Right lobe of liver (tissue), 6 donors: ENCODE measurements at regions not wholly inside any gene's neighbourhood (a gene's known extent, or its start where the extent isn't known, plus 50 kb on each side); places are given as distances from the start of the nearest gene placed in this dataset.

ENCODE experiments used
- ATAC-seq, 4 donors: fragments of 200-7000 bp; cut with Tn5 transposase; one replicate each; pipeline ENCODE4 v1.9.1; 2020; ENCODE audit warnings: mild to moderate bottlenecking in 4 of 4, moderate library complexity in 4 of 4
- DNase-seq, 3 donors: peaks; one replicate each; pipeline ENCODE4 v3.0.0-alpha.2; 2020
- H3K27ac ChIP-seq, 3 donors: fragments of 200-600 bp; one replicate each; pipeline ENCODE4 v1.8.0; 2022
- H3K27me3 ChIP-seq, 2 donors: fragments of 200-600 bp; one replicate each; pipeline ENCODE4 v1.8.0; 2022
- H3K36me3 ChIP-seq, 4 donors: fragments of 200-600 bp; sonication (generic) in 1 of 4; one replicate each; pipeline versions ENCODE4 v1.5.1 to v1.8.0; 2017 to 2022; ENCODE audit warnings: control low read depth in 1 of 4
- H3K4me1 ChIP-seq, 4 donors: fragments of 200-600 bp; sonication (generic) in 1 of 4; one replicate each; pipeline versions ENCODE4 v1.5.1 to v1.8.0; 2017 to 2022; ENCODE audit warnings: control low read depth in 1 of 4
- H3K4me3 ChIP-seq, 3 donors: fragments of 200-600 bp; one replicate each; pipeline ENCODE4 v1.8.0; 2022
- H3K9me3 ChIP-seq, 4 donors: fragments of 200-600 bp; sonication (generic) in 1 of 4; one replicate each; pipeline versions ENCODE4 v1.5.1 to v1.8.0; 2017 to 2022; ENCODE audit warnings: control low read depth in 1 of 4
- CTCF ChIP-seq, 4 donors: fragments of 200-600 bp in 3 of 4; fragments of 450-650 bp in 1 of 4; IDR thresholded peaks; one replicate each; pipeline versions ENCODE4 v1.5.1 to v1.8.0; 2016 to 2022; ENCODE audit warnings: antibody characterized with exemption in 4 of 4, mild to moderate bottlenecking in 2 of 4
- POLR2A ChIP-seq: fragments of 450-650 bp; IDR thresholded peaks from one replicate; pipeline ENCODE4 v1.6.1; 2017; ENCODE audit warnings: antibody characterized with exemption, mild to moderate bottlenecking
- WGBS: methylation state at CpG from one replicate; pipeline ENCODE4 v1.1.6; 2018; ENCODE audit warnings: low coverage, low lambda C conversion rate; ENCODE audit not compliant: insufficient coverage; ENCODE audit errors: missing lambda C conversion rate; 5-methylcytosine and 5-hydroxymethylcytosine counted together
- intact Hi-C, 2 donors: fragments of 100-400 bp; cut with DNase I; formaldehyde crosslinking; loops; one replicate each; pipeline versions ENCODE4 v1.11.2 to v1.14.1; 2022
- donor health status: DM: no; HTN: yes; CAD: no.
- donor health status: DM: no; HTN: no; CAD: no.
- donor health status: DM: no; HTN: no; CAD: no.
- donor health status: DM: no; HTN: yes; CAD: no.
- donor health status: DM: no; HTN: yes; CAD: no.

- no peak for DNase-seq
- no peaks in the 10 kb centered on the region for H3K36me3 ChIP-seq
- no peak for TF ChIP-seq CTCF (IDR thresholded peaks at IDR 0.05)
- no peak for TF ChIP-seq POLR2A
- H3K27me3 ChIP-seq: no peaks in the 10 kb centered on the region
- no peaks in the 10 kb centered on the region for H3K4me1 ChIP-seq
- ATAC-seq: peak in 2 of 4 donors; percentile 17 to 32
- H3K9me3 ChIP-seq: no peaks in the 10 kb centered on the region
- H3K4me3 ChIP-seq: no peak overlapping the region
- H3K27ac ChIP-seq: no peak overlapping the region
- WGBS: 32% methylated on average over 2 of the region's 2 CpGs
- intact Hi-C loops: no loop called here
Observed at GRCh38 chr16:52727441-52727840, 180.5 kb upstream of the TOX3 start.

- TF ChIP-seq CTCF (IDR thresholded peaks at IDR 0.05) (no peak), POLR2A (no peak)
- Histone ChIP-seq H3K27ac (no peak overlapping the region), H3K9me3 (no peaks in the 10 kb centered on the region), H3K4me3 (no peak overlapping the region), H3K36me3 (no peaks in the 10 kb centered on the region), H3K27me3 (no peaks in the 10 kb centered on the region), H3K4me1 (no peaks in the 10 kb centered on the region)
- intact Hi-C loops: no loop called here
- no peak for ATAC-seq
- 86% methylated on average over 1 of the region's 1 CpG for WGBS
- no peak for DNase-seq
Observed at GRCh38 chr16:52725461-52725860, 178.5 kb upstream of the TOX3 start.

- Histone ChIP-seq H3K27me3 (no peaks in the 10 kb centered on the region), H3K36me3 (no peaks in the 10 kb centered on the region), H3K9me3 (no peaks in the 10 kb centered on the region), H3K27ac (no peak overlapping the region), H3K4me3 (no peak overlapping the region), H3K4me1 (no peaks in the 10 kb centered on the region)
- WGBS: 81% methylated on average over 3 of the region's 3 CpGs
- DNase-seq (no peak), ATAC-seq (no peak)
- TF ChIP-seq POLR2A (no peak), CTCF (IDR thresholded peaks at IDR 0.05) (no peak)
- intact Hi-C loops: no loop called here
Observed at GRCh38 chr16:52725043-52725442, 178.1 kb upstream of the TOX3 start.

GRCh38 chr16:52721331-52721730 is 174.4 kb upstream of the TOX3 start:
- no peak for TF ChIP-seq CTCF (IDR thresholded peaks at IDR 0.05)
- TF ChIP-seq POLR2A: no peak
- ATAC-seq (no peak), DNase-seq (no peak)
- 45% methylated on average over 6 of the region's 6 CpGs for WGBS
- no peak overlapping the region for H3K4me3 ChIP-seq
- H3K4me1 ChIP-seq: no peaks in the 10 kb centered on the region
- no peaks in the 10 kb centered on the region for H3K27me3 ChIP-seq
- no peaks in the 10 kb centered on the region for H3K9me3 ChIP-seq
- intact Hi-C loops: no loop called here
- no peak overlapping the region for H3K27ac ChIP-seq
- H3K36me3 ChIP-seq: no peaks in the 10 kb centered on the region

GRCh38 chr16:52718046-52718445 is 171.1 kb upstream of the TOX3 start:
- no peak for DNase-seq
- 45% methylated on average over 3 of the region's 4 CpGs for WGBS

More at GRCh38 chr16:52718046-52718445, 171.1 kb upstream of the TOX3 start:
- TF ChIP-seq CTCF (IDR thresholded peaks at IDR 0.05) (no peak), POLR2A (no peak)
- Histone ChIP-seq H3K27ac (no peak overlapping the region), H3K27me3 (no peaks in the 10 kb centered on the region), H3K9me3 (no peaks in the 10 kb centered on the region), H3K36me3 (no peaks in the 10 kb centered on the region), H3K4me1 (no peaks in the 10 kb centered on the region), H3K4me3 (no peak overlapping the region)
- intact Hi-C loops: no loop called here
- no peak for ATAC-seq
